GM21619 (cell line): ENCODE measurements at regions not wholly inside any gene's neighbourhood (a gene's known extent, or its start where the extent isn't known, plus 50 kb on each side); places are given as distances from the start of the nearest gene placed in this dataset.
"Not testable (repeated sequence)": the region's sequence is repeated elsewhere in the genome, so short reads cannot be mapped to it uniquely, and the experiment has no call there.

Source experiments
- ATAC-seq: cut with Tn5 transposase; IDR thresholded peaks from one replicate; pipeline ENCODE4 v1.9.1; 2021; ENCODE audit not compliant: unreplicated experiment

GRCh38 chr19:28316464-28316863, 896.5 kb downstream of the UQCRFS1 start:
- no peak for ATAC-seq

DNA sequence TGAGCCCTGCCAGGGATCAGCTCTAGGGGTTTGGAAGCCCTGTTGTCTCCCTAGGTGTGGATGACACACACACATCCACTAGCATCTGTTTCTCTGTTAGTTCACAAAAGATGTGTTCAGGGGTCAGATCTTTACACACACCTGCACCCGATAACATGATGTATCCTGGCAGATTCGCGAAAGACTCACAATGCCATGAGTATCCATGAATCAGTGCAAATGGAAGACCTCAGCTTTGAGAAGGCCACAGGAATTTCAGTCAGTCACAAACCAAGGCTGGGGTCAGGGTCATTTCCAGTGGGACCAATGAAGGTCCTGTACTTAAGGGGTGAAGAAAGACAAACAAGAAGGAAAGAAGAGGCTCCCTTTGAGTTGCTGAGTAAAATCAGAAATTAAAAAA, 898.2 kb downstream of the UQCRFS1 start:
- no peak for ATAC-seq

DNA sequence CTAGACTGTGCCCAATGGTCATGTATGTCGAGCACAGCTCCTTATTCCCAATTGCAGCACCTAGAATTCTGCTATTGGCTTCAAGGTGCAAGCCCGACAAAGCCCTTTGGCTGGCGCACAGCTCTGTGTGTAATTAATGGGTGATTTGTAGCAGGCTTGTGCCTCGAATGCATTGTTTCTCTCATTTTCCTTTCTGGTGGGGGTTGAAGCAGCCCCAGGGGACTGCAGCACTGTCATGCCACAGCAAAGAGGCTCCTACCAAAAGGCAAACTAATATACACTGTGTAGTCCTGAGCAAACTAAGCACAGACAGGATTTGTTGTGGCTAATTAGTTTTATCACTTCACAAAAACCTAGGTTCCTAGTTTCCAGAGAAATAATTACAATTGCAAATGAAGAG, 898.7 kb downstream of the UQCRFS1 start:
- no peak for ATAC-seq

DNA sequence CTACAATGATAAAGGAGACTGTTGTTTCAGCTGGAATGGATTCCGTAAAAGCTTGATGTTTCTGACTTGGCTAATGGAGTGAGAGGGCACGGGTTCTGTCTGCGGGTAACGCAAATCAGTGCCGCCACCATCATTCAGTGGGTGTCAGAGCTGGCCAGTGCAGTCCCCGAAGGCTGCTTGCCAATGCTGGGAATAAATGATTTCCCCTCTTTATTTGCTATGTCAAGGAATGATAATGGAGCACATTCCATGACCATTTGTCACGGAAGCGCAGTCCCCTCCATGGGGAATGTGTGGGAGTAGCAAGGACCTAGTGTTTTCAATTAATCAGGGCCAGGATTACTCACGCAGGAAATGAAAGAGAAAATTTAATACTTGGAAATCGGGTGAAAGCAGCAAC, 899.3 kb downstream of the UQCRFS1 start:
- ATAC-seq = no peak

- ATAC-seq = no peak
Observed at GRCh38 chr19:28312269-28312668, 900.7 kb downstream of the UQCRFS1 start.

GRCh38 chr19:28310829-28311228, 902.1 kb downstream of the UQCRFS1 start:
- ATAC-seq = not testable (repeated sequence)

- ATAC-seq = no peak
Observed at GRCh38 chr19:28309070-28309469, 903.9 kb downstream of the UQCRFS1 start.

DNA sequence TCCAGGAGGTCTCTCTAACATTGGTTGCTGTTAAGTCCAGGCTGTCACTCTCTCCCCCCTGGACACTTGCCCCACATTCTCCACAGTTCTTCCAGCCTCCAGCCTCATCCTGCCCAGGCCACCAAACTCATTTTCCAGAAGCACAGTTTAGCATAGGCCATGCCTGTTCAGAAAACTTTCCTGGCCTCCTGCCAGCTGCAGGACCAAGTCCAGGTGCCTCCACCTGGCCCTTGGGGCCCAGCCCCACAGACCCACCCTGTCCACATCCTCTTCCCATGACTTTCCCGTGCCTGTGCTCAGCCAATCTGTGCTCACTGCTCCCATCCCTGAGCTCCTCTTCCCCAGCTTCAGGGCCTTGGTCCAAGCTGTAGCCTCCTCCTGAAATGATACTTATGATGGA, 905.0 kb downstream of the UQCRFS1 start:
- no peak for ATAC-seq

DNA sequence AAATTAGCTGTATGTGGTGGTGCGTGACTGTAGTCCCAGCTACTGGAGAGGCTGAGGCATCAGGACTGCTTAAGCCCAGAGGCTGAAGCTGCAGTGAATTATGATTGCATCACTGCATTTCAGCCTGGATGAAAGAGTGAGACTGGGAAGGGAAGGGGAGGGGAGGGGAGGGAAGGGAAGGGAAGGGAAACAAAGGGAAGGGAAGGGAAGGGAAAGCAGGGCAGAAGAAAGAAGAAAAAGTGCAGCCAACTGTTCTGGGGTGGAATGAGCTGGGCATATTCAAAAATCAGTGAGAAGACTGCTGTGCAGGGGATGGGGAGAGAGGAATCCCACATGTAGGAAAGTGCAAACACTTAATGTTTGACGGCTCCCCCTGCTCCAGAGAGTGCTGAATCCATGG, 905.5 kb downstream of the UQCRFS1 start:
- ATAC-seq = no peak

- no peak for ATAC-seq
Observed at GRCh38 chr19:28305513-28305912, 907.4 kb downstream of the UQCRFS1 start.

DNA sequence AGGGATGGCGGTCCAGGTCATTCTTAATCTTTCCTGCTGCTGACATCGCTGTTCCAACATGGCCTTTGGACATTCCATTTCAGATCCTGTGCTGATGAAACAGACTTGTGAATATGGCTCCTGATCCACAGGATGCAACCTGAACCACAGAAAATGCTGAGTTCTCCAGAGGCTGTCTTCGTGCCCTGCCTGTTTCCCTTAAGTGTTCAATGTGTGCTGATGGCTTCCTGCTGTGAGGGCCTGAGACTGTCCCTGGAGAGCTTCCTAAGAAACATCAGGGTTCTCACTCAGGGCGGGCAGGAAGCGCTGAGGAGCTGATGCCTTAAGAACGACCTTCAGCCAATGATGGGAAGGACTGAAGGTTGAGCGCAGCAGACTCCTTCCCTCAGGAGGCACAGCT, 909.4 kb downstream of the UQCRFS1 start:
- no peak for ATAC-seq

- ATAC-seq = no peak
Observed at GRCh38 chr19:28301961-28302360, 911.0 kb downstream of the UQCRFS1 start.

DNA sequence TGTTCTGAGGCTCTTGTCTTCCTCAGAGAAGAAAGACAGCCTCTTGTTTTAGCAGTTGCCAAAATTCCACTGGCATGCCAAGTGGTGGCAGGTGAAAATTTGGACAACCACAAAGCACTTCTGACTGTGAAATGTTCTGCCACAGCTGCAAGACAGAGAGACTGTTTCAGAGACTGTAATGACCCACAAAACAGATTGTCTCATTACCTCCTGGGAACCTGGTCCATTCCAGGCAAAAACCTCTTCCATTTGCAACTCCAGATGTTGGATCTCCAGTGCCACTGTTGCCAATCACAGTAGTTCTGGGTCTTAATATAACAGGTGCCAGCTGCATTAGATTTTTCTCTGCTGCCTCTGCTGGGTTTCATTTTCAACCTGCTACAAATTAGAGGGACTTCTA, 911.5 kb downstream of the UQCRFS1 start:
- ATAC-seq = no peak

- ATAC-seq = no peak
Observed at GRCh38 chr19:28299649-28300048, 913.3 kb downstream of the UQCRFS1 start.

DNA sequence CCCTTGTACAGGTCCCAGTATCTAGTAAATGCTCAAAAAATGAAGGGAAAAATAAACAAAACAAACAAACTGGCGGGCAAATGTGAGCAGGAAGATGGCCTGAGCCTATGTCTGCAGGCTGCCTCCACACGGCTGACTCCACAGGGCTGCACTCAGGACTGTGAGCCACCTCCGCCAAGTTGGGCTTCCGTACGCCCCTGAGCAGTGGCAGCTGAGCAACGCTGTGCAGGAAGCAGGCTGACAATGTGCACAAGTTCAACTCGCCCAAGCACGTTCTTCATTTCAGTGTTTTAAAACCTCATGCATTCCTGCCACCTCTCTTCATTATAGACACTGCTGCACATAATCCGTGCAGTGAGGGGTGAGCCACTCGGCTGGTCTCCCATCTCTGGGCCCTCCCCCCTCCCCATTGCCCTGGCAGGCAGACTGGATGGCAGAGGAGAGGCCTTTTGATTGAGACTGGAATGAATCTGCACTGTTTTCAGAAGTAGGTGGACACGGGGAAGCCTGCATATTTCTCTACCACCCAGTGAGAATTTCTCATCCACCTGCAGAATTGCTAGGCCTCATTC, 915.3 kb downstream of the UQCRFS1 start:
- ATAC-seq = no peak

- no peak for ATAC-seq
Observed at GRCh38 chr19:28297036-28297435, 915.9 kb downstream of the UQCRFS1 start.

- ATAC-seq = no peak
Observed at GRCh38 chr19:28296506-28296905, 916.4 kb downstream of the UQCRFS1 start.

- not testable (repeated sequence) for ATAC-seq
Observed at GRCh38 chr19:28294975-28295374, 918.0 kb downstream of the UQCRFS1 start.

GRCh38 chr19:28294395-28294794, 918.6 kb downstream of the UQCRFS1 start:
- no peak for ATAC-seq

GRCh38 chr19:28293685-28294084, 919.3 kb downstream of the UQCRFS1 start:
- ATAC-seq = no peak

DNA sequence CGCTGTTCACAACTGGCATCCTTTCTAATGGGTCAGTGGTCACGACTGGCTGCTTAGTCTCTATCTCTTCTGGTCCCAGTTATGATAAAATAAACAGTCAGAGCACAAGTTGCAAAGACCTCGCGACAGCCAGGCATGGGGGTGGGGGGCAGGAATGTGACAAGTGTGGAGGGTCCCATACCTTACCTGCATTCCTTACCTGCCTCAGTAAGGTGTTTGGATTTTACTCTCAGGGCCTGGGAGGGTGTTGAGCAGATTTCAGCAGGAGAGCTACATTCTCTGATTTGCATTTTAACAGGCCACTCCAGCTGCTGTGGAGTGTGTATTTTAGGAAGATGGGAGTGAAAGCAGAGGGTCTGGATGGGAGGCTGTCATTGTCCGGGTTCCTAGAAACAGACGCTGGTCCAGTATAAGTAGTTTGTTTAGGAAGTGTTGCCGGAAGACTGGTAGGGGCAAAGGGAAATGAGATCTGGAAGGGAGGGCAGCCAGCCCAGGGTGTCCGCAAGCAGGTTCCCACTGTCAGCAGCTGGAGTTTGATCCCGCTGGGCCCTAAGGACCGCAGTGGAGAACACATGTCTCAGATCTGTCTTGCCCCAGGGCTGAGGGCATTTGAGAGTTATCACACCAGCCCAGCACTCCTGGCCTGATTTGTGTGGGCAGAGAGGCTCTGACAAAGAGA, 920.0 kb downstream of the UQCRFS1 start:
- no peak for ATAC-seq

DNA sequence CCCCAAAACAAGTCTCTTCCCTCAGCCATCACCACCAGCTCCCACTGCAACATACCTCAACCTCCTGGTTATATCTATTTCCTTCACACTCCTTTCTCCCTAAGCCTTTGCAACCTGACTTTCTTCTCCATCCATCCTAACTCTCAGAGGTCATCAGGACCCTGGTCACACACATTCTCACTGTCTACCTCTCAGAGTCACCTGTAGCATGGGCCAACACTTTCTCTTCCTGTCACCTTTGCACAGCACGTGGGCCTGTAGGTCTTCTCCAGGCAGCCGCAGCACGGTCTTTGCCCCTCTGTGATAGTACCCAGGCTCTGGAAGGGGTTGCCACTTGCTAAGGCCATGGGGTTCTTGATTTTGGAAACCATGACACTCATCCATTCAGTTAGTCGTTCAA, 921.1 kb downstream of the UQCRFS1 start:
- no peak for ATAC-seq
